Limb (tissue), 2 donors: ENCODE measurements at regions not wholly inside any gene's neighbourhood (a gene's known extent, or its start where the extent isn't known, plus 50 kb on each side); places are given as distances from the start of the nearest gene placed in this dataset.

ENCODE experiments used
- DNase-seq, 2 donors: peaks; one replicate each; pipeline ENCODE4 v3.0.0-alpha.2; 2016; ENCODE audit errors: extremely low spot score in 2 of 2

DNA sequence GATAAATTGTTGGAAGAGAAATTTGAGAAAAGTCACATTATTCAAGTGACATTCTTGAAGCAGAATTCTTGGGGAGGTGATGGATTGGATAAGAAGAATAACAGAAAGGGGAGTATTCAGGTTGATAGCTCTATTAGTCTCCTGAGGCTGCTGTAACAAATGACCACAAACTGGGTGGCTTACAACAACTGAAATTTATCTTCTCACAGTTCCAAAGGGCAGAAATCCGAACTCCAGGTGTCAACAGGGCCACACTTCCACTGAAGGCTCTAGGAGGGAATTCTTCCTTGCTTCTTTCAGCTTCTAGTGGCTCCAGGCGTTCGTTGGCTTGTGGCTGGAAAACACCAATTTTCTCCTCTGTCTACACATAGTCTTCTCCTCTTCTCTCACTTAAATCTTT is 99.8 kb downstream of the TES start:
- no peak for DNase-seq

DNA sequence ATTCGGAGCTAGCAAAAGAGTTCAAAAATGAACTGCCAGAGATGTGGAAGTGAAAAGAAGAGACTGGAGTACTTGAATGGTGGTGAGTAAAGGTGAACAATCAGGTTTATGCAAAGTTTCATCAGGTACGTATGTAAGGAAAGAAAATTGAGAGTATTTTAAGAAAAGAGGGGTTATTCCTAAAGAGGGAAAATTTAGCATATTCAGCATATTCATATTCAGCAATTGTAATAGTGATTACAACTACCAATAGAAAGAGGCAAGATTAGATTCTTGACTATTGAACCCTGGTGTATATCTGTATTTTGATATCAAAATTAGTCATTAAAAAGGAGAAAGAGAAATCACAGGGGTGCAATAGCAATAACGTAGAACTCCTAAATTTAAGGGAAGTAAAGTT is 100.9 kb downstream of the TES start:
- DNase-seq: no peak

DNA sequence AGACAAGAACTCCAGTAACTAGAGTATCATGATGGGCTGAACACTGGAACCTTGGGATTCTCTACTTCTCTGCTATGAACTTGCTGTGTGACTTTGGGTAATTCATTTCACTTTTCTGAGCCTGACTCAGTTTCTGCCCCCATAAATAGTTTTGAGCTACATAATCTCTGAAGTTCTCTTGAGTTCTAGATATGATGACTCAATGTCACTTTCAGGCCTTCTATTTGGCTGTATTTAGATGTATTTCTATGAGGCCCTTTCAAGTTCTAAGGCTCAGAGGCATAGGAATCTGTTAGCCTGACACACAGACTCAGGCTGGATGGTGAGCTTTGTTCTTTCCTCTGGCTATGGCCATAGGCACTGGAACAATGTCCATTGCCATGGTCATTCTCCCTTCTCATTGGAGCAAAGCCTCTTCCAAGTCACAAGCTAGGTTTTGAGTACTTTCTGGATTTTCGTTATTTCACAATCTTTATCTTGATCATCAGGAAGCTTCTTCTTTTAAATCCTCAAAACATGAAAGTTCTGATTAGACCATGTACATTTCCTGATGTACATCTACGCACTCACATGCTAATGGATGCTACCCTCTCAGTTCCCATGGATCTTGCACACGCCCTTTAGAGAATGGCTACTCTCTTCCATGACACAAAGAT is 101.6 kb downstream of the TES start:
- DNase-seq: no peak

DNA sequence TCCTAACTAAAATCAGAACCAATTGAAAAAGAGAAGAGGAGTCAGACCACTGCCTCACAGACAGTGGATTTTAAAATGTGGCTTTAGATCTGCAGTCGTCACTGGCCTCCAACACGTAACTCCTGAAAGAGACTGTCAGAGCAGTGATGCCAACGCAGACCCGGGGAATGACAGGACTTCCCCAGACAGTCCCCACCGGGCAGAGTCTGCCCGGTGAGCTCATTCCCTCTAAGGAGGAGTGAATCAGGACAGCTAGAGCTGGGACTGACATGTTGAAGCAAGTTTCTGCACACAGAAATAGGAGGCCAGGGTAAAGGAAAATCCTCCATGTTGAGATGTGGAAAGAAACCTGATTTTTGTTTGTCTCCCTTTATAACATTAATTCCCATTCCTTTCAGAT is 105.0 kb downstream of the TES start:
- DNase-seq: no peak

DNA sequence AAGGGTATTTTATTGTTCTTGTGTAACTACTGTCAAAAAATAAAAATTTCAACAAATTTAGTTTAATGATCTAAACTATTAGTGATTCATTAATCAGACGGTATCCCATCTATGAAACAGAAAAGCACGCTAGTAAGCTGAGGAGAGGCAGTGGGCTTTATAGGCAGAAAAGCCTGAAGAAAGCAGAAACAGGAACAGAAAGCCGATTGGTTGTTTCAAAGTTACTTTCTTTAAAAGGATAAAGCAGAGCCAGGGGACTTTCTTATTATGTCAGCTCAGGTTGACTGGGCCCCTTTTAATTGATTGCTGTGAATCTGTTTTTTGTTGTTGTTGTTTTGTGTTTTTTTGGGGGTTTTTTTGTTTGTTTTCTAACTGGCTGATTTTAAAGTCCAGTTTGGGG is 105.5 kb downstream of the TES start:
- no peak for DNase-seq

DNA sequence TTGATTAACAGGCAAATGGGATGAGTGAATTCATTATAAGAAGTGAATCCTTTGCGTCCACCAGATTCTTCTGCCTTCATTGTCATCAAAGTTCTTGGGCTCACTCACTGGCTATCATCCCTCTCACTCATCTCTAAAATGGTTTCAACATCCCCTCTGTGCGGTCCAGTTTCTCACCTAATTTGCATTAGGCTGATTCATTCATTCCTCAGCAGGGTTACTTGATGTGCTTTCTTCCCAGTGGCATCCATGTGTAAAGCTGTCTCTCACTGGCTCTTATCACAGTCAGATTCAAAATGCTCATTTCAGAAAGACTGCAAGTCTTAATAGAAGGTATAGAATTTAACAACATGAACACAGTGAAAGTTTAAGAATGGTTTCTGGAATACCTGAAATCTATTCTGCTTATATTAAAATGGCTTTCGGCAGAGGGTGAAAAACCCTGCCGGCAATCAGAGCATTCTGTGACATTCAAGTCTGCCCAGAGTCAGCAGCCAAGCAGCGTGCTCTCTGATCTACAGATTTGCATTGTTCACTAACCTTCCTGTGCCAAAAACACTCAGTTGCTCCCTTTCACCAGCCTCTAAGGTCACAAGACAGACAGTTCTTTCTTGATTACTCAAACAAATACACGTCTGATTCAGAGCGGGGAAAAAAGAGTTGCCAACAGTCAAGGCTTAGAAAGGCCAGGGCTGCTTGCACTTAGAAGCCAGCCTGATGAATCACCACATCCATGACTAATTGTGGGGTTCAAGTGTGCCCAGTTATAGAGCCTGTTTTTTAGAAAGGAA is 106.7 kb downstream of the TES start:
- DNase-seq: no peak

DNA sequence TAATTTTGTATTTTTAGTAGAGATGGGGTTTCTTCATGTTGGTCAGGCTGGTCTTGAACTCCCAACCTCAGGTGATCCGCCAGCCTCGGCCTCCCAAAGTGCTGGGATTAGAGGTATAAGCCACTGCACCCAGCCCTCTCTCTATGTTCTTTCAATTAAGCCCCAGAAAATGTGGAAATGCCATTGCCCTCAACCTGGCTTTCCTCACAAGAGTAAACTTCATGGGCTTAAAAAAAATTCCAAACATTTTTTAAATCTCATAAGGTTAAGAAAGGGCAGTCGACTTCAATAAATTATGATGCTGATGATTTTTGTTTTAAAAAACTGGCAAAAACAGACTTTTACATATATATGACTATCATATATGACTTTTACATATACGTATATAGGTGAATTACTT is 107.6 kb downstream of the TES start:
- no peak for DNase-seq

DNA sequence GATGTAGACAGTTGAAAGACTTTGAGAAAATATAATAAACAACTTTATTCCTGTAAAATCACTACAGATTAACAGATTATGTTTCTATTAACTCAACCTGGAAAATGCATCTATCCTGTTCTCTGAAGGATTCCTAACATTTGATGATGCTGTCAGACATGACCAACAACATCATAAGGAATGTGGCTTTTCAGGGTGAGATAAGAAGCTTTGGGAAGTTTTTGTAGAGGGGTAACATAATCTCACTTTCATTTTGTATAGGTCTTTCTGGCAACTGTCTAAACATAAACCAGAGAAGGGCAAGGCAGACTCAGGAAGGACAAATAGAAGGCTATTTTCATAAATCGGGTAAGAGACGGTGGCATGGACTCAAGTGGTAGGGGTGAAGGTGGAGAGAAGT is 112.2 kb downstream of the TES start:
- DNase-seq: no peak

DNA sequence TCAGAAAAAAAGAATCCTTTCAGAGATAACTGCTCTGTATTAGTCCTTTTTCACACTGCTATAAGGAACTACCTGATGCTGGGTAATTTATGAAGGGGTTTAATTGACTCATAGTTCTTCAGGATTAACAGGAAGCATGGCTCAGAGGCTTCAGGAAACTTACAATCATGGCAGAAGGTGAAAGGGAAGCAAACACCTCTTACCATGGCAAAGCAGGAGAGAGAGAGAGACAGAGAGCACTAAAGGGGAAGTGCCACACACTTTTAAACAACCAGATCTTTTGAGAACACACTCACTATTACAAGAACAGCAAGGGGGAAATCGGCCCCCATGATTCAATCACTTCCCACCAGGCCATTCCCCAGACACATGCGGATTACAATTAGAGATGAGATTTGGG is 114.2 kb downstream of the TES start:
- no peak for DNase-seq

DNA sequence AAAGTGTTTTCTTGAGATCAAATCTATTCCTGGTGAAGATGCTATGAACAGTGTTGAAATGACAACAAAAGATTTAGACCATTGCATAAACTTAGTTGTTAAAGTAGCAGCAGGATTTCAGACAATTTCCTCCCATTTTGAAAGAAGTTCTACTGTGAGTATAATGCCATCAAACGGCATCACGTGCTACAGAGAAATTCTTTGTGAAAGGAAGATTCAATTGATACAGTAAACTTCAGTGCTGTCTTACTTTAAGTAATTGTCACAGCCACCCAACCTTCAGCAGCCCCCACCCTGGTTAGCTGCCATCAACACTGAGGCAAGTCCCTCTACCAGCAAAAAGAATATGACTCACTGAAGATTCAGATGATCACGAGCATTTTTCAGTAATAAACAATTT is 115.2 kb downstream of the TES start:
- no peak for DNase-seq

DNA sequence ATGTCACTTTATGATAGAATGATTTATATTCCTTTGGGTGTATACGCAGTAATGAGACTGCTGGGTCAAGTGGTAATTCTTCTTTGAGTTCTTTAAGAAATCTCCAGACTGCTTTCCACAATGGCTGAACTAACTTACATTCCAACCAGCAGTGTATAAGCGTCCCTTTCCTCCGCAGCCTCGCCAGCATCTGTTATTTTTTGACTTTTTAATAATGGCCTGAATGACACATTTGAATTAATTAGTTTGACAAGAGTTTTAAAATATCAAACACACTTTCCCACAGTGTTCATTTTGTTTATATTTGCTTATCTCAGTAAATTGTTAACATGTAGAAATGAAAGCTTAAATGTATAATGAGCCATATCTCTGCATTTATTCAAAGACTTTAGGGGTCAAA is 116.8 kb downstream of the TES start:
- DNase-seq: no peak

DNA sequence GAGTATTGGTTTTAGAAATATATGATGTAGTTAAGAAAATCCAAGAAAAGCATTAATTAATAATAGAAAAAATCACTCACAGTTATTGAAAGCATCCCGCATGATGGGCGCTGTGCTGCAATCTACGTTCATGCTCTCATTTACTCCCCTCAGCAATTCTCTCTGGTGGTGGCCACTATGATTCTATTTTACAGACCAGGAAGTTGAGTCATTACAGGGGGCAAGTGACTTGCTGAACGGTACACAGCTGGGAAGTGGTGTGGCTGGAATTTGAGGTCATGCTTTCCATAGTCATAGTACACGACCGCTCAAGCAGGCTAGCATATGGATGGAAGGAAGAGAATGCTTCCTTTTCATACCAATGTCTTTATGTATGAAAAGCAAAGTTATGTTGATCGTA is 117.4 kb downstream of the TES start:
- DNase-seq: no peak

DNA sequence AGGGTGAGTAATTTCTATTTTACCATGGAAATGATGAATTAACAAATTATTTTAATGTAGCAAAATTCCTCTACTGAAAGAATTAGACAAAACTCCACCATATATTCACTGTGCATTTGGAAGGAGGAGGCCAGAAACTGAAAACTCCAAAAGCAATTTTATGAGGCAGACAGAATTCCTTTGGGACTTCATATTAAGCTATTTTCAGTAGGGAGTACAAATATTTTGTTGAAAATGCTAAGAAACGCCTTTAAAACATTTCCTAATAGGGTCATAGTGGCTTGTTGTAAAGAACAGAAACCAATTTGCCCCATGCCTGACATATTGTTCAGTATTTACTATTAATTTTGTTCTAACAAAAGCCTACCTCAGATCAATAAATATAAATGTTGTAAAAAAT is 117.8 kb downstream of the TES start:
- no peak for DNase-seq

DNA sequence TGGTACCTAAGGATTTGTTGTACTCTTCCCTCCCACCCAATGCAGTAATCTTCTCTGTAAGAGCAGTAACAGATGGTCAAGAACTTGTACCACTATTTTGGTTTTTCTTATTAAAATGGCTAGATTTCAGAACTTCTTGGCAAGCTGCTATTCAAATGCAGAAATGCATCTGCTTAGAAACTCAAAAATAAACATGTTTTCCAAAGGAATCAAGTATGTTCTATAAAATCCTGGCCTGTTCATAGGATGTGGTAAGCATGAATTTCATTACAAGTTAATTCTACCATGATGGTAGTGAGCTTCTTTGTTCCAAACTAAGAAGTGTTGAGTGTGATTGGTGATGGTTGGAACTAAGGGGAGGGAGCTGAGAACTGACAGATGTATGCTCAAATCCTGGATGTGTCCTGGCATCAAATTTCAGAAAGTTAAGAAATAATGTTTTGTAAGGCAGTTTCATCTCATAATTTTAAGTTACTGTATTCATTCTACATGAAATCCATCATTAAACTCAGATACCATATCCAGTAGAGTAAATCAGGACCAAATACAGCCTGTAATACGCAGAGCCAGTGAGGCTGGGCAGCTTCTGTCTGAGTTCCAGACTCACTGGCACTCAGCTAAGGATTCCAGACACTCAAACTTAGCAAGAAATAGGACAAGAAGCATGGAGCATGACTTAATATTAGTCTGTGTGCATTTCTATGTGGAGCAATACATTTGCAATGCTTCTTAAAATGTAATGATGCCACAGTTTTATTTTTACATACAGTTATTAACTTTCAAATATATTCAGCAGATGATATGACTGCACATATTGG is 119.6 kb downstream of the TES start:
- DNase-seq: no peak

DNA sequence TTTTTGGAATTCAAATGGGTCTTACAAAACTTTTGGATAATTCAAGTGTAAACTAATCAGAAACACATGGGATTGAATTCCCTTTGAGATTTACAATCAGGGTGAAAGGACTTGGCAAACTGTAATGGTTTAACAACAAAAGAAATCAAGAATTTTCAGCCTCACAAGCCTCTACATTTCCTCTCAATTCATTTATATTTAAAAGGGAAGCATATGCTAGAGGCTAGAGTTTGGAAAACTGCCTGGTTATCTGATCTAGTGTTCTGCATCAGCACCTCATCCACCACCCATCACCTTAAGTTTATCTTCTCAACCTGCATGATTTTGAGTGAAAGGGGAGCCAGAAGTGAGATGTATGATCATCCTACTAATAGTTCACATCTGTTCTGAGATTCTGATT is 120.7 kb downstream of the TES start:
- DNase-seq: no peak

DNA sequence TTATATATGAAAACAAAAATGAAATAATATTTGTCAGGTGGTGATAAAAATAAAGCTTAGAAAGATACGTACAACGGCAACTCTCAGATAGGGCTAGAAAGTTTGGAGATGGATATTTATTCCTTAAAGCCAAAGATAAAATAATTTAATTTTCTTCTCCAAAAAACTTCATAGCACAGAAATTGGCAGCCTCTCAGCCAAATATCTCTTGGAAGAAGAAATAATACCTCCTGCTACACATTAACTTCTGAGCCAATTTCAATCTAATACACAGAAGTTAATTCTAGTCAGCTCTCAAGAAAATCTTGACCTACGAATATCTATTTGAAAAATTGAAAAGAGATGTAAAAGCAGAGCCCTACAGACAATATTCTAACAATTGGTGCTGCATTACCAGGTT is 122.4 kb downstream of the TES start:
- DNase-seq: no peak

DNA sequence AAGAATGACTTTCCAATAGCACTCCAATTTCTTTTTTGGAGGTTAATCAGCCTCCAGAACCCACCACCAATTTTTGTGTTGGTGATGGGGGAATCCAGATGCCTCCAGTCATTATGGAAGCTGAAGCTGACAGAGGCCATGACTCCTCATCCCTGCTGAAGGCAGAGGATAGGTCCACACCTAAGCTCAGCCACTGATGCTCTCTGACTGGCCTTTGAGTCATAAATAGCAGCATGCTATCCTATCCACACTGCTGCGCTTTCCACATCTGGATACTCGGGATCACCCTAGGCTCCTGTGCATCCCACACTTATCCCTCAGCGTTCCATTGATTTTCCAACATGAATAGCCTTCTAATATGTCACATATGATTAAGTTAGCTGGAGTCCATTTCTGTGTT is 124.2 kb downstream of the TES start:
- DNase-seq: no peak

DNA sequence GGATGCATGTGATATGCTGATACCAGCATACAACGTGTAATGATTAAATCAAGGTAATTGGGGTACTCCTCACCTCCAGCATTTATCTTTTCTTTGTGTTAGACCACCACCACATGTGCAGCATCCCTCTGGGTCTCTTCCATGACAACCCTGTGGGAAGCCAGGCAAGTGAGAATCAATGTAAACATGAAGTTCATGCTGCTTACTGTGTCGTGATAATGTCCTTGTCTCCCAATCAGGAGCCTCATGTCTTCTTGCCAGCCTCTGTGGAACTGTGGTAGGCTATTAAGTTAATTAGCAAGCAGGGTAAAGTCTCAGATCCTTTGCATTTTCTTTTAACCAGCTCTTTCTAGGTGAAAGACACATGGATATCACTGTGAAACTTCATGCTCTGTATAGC is 126.7 kb downstream of the TES start:
- no peak for DNase-seq

DNA sequence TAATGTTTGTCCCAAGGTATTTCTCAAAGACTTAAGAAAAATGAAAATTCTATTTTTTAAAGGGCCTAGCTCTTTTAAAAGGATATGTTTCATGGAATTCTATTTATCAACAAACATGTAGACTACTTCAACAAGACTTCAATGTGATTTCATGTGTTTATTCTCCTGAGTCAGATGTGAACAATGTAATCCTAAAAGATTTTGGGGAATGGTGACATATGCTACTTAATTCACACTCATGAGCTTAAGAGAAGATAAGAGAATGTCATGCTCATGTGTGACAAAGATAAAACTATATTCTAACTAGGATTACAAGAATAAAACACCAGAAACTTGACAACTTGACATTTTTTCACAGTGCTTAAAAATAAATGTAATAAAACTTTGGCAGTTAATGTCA is 127.5 kb downstream of the TES start:
- no peak for DNase-seq

DNA sequence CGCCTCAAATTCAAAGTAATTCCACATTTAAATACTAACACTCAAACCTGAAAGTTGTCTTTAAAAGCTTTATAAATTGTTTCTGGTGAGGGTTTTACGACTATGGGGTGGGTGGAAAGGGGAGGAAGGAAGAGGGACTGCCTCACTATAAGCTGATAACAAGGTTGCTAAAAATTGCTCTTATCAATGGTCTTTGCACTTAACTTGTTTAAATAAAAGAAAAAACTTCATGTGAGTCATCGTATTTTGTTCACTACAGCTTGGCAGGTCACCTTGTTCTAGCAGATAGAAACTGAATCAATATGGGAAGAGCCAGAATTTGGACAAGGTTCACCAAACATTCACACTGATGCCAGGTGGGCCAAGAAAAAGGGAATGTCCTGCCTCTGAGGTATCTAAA is 129.2 kb downstream of the TES start:
- DNase-seq: no peak

DNA sequence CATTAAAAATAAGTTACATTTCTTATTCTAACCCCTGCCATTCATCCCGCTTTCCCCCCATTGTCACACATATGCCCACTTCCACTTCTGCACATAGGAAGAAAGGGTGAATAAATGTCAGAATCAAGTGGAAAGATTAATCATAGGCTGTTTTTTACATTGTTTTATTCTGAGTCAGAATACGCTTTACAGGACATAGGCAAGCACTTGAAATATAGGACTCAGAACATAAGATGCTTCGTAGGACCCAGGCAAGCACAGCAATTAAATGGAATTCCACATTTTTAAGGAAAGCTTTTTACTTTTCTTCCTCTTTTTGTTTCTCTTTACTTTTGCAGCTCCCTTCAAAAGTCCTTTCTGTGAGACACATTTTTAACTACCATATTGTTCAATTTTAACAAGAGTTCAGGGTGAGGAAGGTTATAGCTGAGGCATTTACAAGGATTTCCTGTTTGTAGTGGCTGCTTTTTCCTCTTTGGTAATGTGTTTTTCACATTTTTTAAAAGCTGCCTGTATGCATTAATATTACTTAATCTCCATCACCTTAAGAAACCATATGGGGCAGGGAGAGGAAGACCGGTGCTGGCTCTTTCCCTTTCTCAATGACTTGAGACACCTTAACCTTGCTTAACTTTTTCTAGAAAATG is 130.0 kb downstream of the TES start:
- DNase-seq: no peak
